OCI-M2 (cell line): ENCODE measurements at regions not wholly inside any gene's neighbourhood (a gene's known extent, or its start where the extent isn't known, plus 50 kb on each side); places are given as distances from the start of the nearest gene placed in this dataset.

Source experiments
- DNase-seq: peaks from one replicate; lab custom pipeline; 2025; ENCODE audit not compliant: unreplicated experiment; lab: John Stamatoyannopoulos, UW

DNA sequence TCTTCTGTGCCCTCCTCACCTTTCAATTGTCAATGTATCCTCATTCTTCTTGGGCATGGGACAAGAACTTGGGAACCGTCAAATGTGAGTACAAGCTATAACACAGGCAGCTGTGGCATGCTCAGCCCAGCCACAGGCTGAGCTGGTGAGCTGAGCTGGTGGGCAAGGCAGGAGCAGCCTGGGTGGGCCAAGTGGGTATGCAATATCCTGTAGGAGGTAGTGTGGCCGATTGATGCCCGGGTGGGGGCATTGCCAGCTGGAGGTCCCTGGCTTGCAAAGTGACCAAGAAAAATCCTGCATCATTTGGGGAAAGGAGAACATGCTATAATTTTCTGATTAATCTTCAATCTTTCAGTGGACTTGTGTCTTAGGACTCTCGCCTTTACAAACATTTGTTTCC lies 507.2 kb upstream of the SLC10A2 start:
- DNase-seq = no peak

DNA sequence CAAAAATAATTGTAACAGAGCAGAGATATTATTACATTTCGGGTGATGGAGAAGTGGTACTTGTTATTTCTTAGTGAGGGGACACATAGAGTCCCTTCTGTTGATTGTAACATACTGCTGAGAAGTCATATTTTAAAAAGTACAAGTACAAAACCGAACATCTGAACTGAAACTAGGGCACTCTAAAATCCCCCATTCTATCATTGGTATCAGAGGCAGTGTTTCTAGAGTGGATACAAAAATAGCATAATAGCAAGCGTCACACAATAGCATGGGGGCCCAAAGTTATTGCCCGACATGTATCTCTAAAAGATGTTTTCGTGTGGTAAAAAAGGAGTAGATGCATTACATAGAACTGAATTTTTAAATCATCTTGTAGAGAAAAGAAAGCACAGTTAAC lies 502.1 kb upstream of the SLC10A2 start:
- DNase-seq = no peak

DNA sequence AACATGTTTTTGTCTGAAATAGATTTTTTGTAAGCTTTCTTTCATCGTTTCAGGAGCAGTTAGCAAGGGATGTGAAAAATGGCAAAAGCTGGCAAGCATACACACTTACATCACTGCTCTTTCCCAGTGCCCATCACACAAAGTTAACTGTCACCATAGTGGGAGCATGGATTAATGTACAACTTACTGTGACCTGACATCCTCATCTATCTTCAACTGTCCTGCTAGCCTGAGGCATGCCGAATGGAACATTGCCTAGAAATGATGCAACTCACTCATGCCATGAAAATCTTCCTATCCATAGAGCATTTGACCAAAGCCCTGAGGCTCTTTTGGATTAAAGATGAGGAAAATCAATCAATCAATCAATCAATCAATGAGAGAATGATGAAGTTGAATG lies 491.7 kb upstream of the SLC10A2 start:
- DNase-seq = no peak

DNA sequence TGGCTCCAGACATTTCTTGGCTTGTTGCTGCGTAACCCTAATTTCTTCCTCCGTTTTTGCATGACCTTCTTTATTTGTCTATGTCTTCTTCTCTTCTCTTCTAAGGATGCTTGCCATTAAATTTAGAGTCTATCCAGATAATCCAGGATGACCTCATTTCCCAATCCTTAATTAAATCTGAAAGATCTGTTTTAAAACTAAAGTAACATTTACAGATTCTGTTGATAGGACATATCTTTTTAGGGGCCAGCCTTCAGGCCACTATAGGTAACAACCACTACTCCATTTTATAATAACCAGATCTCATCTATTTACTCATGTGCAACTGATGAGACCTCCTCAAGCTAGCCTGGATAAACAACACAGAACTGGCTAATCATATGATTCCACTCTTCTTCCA lies 490.5 kb upstream of the SLC10A2 start:
- DNase-seq = no peak

DNA sequence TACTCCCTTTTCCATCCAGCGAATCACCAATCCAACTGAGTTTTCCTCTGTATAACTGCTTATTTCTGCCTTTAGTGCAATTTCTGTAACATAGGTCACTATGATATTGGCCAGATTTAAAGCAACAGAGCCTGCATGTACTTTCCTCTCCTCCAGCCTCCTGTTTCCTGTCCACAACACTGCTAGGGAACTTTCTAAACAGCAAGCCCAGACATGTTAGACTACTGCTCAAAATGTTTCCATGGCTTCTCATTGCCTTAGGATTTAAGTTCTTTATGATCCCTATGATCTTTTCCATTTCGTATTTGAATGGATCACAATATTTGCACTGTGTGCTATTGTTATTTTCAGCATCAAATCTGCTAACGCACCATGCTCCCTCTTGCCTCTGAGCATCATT lies 481.7 kb upstream of the SLC10A2 start:
- DNase-seq = no peak

DNA sequence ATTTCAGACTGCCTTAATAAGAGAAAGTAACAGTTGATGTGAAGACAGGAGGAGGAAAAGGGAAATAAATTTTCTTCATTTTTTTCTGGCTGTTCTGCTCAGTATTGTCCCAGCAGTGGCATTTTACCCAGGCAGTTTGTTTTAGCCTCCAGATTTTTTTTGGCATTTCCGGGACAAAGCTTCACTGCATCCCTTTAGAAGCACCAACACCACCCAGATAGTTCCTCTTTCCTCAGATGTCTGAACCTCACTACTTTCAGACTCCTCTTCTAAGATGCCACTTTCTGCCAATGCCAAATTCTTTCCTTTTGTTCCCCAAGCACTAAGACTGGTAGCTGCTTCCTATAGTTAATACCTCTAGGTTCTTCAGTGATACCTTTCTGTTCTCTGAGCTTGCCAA lies 480.1 kb upstream of the SLC10A2 start:
- DNase-seq = no peak

DNA sequence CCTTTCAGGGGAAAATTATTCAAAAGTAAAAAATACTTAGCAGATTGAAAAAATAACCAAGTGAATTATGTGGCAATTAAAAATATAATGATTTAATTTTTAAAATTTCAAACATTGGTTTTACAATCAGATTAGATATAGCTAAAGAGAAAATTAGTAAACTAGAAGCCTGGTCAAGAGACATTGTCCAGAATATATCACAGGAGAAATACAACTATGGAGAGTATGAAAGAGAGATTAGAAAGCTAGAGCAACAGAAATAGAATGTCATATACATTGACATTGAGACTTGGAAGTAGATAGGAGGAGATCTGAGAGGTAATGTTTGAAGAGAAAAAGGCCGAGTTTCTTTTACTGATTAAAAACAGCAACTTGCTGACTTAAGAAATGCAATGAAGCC lies 476.4 kb upstream of the SLC10A2 start:
- no peak for DNase-seq

DNA sequence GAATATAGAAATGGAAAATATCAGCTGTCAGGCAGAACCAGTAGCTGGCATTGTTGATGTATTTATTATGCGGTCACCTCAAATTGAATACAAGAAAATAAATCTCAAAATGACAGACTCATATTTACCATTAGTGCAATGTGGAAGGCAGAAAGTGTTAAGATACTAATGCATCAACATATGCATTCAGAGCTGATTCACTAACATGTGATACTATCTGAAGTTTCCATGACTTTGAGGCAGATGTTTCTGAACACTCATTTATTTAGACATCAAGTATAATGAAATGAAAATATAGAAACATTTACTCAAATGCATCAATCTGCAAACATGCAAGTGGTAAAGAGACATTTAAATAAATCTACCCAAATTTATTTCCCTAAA lies 474.2 kb upstream of the SLC10A2 start:
- no peak for DNase-seq

DNA sequence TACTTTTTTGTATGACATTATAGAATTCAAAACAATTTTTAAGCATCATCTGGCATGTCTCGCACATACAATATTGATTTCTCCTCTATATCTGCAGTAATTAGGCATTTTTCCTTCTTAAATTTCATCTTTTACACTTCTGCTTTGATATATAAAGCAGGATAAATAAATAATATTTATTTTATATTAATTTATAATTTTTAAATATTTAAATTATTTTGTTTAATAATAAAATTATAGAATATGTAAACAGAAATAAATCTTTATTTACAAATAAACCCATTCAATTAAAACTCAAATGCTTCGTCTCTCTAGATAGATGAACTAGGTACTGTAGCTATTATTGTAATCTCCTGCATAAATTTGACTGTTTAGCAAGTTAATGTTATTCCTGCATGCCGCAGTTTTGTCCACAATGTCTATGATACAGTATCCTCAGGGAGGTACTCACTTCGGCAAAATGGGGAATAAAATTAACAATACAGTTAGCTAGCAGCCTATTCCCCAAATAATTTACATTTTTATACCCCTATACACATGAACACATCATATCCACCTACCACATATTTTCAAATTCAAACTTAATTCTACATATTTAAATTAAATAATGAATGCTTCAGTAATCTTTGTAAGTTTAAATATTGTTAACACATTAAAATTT lies 473.6 kb upstream of the SLC10A2 start:
- DNase-seq = no peak

DNA sequence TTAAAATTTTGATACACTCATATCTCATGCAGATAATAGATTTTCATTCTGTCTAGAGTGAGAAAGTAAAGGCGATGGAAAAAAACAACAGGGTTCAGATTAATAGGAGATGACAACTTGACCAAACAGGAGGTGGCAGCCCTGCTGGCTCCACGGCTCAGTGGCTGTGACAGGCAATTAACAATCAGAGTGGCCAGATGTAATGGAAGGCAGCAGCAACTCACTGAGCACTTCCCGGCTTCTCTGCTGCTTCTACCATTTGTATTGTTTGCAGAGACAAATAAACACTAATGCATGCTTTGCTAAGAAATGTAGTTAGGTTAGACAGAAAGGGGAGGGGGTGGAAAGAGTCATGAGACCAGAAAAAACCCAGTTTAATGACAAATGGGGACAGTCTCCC lies 473.0 kb upstream of the SLC10A2 start:
- DNase-seq = no peak

DNA sequence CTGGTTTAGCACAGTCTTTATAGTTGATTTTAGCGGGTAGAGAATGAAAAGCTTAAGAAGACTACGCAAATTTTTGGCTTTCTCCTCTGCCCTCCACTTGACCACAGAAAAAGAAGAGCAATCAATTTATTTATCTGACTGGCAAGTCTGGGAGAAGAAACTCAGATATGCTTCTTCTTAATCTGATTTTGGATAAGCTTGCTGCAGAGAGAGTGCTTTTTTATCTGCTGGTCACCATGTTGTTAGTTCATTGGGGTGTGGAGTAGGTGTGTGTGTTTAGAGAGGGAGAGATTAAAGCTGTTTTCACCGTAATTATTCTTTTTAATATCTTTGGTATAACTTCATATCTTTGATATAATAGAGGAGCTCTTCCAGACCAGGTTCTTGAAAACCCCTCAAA lies 471.4 kb upstream of the SLC10A2 start:
- DNase-seq = no peak

DNA sequence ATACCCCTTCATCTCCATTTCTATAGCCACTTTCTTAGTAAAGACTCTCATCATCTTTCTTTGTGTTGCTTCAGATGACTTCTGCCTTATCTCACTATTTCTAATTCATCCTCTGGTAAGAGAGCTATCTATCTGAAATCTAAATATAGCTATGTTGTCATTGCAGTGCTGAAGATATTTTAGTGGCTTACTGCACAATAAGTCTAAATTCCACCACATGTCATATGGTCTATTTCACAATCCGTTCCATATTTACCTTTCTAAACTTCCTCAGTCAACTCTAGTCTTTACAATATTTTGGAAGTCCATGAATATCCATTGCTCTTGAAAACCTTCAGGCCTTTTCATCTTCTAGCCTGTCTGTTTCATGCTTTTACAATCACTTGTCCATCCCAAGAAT lies 465.1 kb upstream of the SLC10A2 start:
- no peak for DNase-seq

DNA sequence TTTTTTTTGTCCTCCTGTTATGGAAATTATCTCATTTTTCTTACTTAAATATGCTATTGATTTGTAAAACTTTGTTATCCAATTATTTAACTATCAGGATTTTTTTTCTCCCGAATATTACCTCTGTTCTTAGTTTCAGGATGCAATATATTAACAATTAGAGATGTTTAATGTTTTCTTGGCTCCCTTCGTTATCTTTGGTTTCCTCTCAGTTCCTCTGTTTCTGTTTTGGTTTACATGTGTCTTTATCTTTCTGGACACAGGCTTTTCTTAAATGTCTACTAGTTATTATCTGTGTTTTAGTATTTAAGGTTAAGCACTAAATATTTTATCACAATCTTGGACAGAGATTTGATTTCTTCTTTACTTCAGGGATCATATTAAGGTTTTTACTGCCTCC lies 462.2 kb upstream of the SLC10A2 start:
- DNase-seq = no peak

DNA sequence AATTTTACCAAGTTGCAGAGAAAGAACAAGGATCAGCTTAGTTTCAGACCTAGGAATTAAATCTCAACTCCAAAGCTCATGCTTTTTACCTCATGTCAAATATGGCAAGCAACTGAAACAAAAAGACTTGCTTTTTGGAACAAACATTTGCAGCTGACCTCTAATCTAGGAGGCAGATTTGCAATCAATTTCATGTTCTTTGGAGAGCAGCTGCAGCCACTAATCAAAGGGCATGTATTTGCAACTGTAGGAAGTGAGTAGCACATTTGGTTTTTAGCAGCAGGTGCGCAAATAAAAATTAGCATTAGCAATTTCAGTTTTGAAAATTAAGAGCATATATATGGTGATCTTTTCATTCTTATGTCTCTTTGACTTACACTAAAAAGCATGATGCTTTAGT lies 459.3 kb upstream of the SLC10A2 start:
- DNase-seq = no peak

DNA sequence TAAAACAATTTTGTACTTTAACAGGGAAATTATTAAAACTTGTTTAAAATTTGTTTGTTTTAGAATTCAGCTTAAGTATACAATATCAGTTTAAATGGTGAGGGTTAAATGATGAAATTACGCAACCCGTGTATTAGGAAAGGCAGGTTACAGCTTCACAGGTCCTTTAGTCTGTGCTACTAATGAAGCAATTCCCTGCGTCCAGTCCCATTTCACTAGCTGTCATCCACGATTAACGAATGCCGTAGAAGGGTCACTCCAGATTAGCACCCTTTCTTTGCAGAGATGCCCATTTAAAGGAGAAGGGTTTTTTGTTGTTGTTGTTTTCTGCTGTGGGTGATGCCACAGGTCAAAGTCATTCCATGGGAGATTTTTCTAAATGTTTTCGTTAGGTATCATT lies 457.6 kb upstream of the SLC10A2 start:
- DNase-seq = no peak

DNA sequence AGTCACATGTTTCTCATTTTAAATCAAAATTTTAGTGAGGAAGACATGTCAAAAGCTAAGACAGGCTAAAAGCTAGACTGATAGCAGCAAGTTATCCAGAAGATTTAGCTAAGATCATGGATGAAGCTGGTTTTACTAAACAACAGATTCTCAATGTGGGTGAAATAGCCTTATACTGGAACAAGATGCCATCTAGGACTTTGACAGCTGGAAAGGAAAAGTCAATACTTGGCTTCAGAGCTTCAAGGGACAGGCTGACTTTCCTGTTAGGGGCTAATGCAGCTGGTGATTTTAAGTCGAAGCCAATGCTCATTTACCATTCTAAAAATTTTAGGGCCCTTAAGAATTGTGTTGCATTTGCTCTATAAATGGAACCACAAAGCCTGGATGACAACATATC lies 455.3 kb upstream of the SLC10A2 start:
- DNase-seq = no peak

DNA sequence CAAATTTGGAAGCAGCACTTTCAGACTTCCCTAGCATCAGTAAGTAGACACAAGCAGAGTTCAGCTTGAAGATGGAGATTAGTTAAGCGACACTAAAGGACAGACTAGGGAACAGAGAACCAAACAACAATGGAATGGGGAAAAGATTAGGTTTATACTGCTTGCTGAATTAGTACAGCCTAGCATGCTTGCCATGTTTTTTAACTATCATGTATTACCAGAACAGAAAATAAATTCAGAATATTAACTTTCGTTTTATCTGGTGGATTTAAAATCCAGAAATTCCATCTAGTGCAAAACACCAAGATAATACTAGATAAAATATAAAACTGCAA lies 451.5 kb upstream of the SLC10A2 start:
- no peak for DNase-seq

DNA sequence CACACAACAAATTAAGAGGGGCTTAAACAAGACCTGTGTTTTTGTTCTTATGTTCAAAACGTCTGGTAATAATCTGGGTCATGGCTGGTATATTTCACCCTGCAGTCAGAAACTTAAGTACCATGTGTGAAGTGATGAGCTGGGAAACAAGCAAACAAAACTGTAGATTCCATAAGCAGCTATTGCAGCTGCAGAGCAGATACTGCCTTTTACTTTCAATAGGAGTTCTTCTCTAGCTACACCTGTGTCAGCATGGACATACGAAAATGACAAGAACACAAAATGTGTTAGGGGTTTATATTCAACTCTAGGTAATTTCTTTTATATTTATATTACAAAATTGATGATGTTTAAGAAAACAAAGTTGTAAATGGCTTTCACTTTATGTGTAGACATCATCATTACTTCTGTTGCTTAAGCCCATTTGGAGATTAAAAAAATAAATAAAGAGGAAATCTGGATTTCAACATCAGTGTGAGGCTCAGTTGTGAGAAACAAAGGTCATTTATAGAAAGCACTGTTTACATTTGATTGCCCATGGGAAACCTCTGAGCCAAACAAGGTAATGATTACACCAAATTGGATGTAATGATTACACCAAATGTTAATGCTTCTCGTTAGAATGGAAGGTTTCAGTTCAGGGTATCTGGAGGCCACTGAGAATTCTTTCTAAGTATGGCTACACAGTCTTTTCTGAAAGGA lies 451.0 kb upstream of the SLC10A2 start:
- no peak for DNase-seq

DNA sequence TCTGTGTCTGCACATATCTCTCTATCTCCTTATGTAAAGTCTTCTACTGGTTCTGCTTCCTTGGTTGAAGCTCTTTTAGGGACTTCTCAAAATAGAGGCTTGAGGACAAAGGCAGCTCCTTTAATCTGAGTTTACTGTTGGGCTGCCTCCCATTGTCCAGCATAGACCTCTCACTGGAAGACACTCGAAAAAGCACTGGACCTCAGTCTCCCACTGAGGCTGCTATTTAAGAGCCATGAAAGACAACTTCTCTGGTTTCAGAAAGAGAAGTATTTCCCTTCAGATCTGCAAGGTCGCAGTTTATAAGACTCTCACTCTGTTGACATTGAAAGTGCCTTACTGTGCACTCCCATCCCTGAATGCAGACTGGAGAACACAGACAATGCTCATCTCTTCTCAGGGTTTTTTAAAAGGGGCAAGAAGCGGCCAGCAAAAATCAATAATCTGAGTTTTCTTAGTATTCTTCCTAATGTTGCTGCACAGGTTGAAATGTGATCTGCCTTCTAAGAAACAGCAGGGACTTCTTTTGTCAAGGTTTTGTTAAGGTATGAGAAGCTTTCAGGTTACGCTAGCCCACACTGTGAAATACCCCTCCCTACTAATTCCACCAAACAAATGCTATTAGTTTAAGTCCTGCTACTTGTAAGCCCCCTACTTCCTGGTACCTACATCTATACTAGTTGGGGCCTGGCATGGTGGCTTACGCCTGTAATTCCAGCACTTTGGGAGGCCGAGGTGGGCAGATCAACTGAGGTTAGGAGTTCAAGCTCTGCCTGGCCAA lies 450.0 kb upstream of the SLC10A2 start:
- no peak for DNase-seq

DNA sequence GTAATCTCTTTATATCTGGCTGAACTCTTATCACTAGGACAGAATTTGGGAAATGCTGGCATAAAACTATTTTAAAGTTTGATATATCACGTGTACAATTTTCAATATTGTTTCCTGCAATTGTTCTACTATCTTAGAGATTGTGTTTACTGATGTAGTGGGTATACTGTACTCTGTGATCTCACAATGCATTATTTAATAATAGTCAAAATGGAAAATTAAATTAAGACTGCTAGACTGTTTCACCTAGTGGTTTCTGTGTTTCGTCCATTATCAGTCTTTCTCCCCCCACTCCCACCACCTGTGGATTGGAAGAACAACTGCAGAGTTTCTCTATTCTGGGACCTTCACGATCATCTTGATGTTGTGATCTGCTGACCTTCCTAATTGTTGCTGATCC lies 449.2 kb upstream of the SLC10A2 start:
- DNase-seq = no peak

DNA sequence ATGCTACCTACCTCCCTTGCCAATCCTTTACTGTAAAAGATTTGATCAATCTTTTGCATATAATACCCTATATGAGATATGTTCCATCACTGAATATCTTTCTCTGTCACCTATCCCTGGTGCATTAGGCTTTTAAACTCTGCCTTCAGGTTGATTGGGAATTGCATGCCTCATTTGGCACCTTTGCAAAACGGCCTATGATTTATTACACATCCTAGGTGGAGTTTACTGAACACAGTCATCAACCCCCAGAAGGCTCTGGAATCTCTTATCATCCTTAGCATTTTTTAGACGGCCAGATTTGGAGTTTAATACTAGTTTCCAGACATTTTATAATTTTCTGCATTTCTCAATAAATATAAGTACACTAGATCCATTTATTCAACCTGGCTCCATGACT lies 448.4 kb upstream of the SLC10A2 start:
- no peak for DNase-seq

DNA sequence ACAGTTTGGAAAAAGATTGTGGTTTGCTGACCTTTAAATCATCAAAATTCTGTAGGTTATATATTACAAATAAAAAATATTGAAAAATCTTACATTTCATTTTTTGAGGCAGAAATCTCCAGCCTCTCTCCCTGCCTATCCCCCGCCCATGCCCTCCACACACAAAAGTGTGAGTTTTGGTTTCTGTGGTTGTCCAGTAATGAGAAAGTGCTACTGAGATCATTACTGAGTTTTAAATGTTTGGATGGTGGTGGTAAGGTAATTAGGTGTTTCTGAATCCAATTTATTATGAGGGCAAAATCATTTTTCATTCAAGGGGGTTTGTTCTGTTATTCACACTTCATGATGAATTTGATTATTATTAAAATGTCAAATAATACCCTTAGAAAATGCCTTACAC lies 448.0 kb upstream of the SLC10A2 start:
- no peak for DNase-seq
